ENCODE measurements at regions not wholly inside any gene's neighbourhood (a gene's known extent, or its start where the extent isn't known, plus 50 kb on each side); places are given as distances from the start of the nearest gene placed in this dataset.

GRCh38 chr6:63493557-63493956, 78.7 kb upstream of the LOC128125822 start:
- Histone ChIP-seq H3K4me3 (ENCODE audit: low read depth in 1 of 2, low read length in 2 of 2) (no peak overlapping the region), H3K9me3 (ENCODE audit: control insufficient read depth in 2 of 2, insufficient read depth in 1 of 2, low read depth in 1 of 2, low read length in 1 of 2) (no peaks in the 10 kb centered on the region), H3K4me1 (ENCODE audit: control insufficient read depth in 2 of 2, insufficient read depth in 2 of 2, low read length in 1 of 2) (no peaks in the 10 kb centered on the region), H3K27ac (ENCODE audit: low read depth in 2 of 2, low read length in 1 of 2) (no peak overlapping the region), H3K27me3 (ENCODE audit: control insufficient read depth in 1 of 2, insufficient read depth in 2 of 2, low read length in 2 of 2) (no peaks in the 10 kb centered on the region), H3K36me3 (ENCODE audit: control insufficient read depth in 2 of 2, insufficient read depth in 2 of 2, low read length in 1 of 2) (no peaks in the 10 kb centered on the region)
- 27 to 39% methylated on average over 1 of the region's 1 CpG for WGBS, 2 donors

- no peaks in the 10 kb centered on the region for H3K27me3 ChIP-seq (ENCODE audit: control insufficient read depth in 1 of 2, insufficient read depth in 2 of 2, low read length in 2 of 2)
- H3K9me3 ChIP-seq (ENCODE audit: control insufficient read depth in 2 of 2, insufficient read depth in 1 of 2, low read depth in 1 of 2, low read length in 1 of 2), result no peaks in the 10 kb centered on the region
- no peaks in the 10 kb centered on the region for H3K4me1 ChIP-seq (ENCODE audit: control insufficient read depth in 2 of 2, insufficient read depth in 2 of 2, low read length in 1 of 2)
- H3K4me3 ChIP-seq (ENCODE audit: low read depth in 1 of 2, low read length in 2 of 2), result no peak overlapping the region
- no peak overlapping the region for H3K27ac ChIP-seq (ENCODE audit: low read depth in 2 of 2, low read length in 1 of 2)
- H3K36me3 ChIP-seq (ENCODE audit: control insufficient read depth in 2 of 2, insufficient read depth in 2 of 2, low read length in 1 of 2), result no peaks in the 10 kb centered on the region
- 82 to 87% methylated on average over 2 of the region's 2 CpGs for WGBS, 2 donors
These were observed 75.9 kb upstream of the LOC128125822 start for GRCh38 chr6:63496361-63496804.

GRCh38 chr6:63502156-63502555, 70.1 kb upstream of the LOC128125822 start:
- Histone ChIP-seq H3K4me1 (ENCODE audit: control insufficient read depth in 2 of 2, insufficient read depth in 2 of 2, low read length in 1 of 2) (no peaks in the 10 kb centered on the region), H3K9me3 (ENCODE audit: control insufficient read depth in 2 of 2, insufficient read depth in 1 of 2, low read depth in 1 of 2, low read length in 1 of 2) (no peaks in the 10 kb centered on the region), H3K27me3 (ENCODE audit: control insufficient read depth in 1 of 2, insufficient read depth in 2 of 2, low read length in 2 of 2) (no peaks in the 10 kb centered on the region), H3K36me3 (ENCODE audit: control insufficient read depth in 2 of 2, insufficient read depth in 2 of 2, low read length in 1 of 2) (no peaks in the 10 kb centered on the region), H3K27ac (ENCODE audit: low read depth in 2 of 2, low read length in 1 of 2) (no peak overlapping the region), H3K4me3 (ENCODE audit: low read depth in 1 of 2, low read length in 2 of 2) (no peak overlapping the region)

GRCh38 chr6:63503199-63503598, 69.1 kb upstream of the LOC128125822 start:
- Histone ChIP-seq H3K27ac (ENCODE audit: low read depth in 2 of 2, low read length in 1 of 2) (no peak overlapping the region), H3K9me3 (ENCODE audit: control insufficient read depth in 2 of 2, insufficient read depth in 1 of 2, low read depth in 1 of 2, low read length in 1 of 2) (no peaks in the 10 kb centered on the region), H3K4me3 (ENCODE audit: low read depth in 1 of 2, low read length in 2 of 2) (no peak overlapping the region), H3K4me1 (ENCODE audit: control insufficient read depth in 2 of 2, insufficient read depth in 2 of 2, low read length in 1 of 2) (no peaks in the 10 kb centered on the region), H3K36me3 (ENCODE audit: control insufficient read depth in 2 of 2, insufficient read depth in 2 of 2, low read length in 1 of 2) (no peaks in the 10 kb centered on the region), H3K27me3 (ENCODE audit: control insufficient read depth in 1 of 2, insufficient read depth in 2 of 2, low read length in 2 of 2) (no peaks in the 10 kb centered on the region)
- 60 to 81% methylated on average over 5 of the region's 5 CpGs for WGBS, 2 donors

GRCh38 chr6:63504777-63505384, 67.4 kb upstream of the LOC128125822 start:
- Histone ChIP-seq H3K27me3 (ENCODE audit: control insufficient read depth in 1 of 2, insufficient read depth in 2 of 2, low read length in 2 of 2) (no peaks in the 10 kb centered on the region), H3K4me1 (ENCODE audit: control insufficient read depth in 2 of 2, insufficient read depth in 2 of 2, low read length in 1 of 2) (no peaks in the 10 kb centered on the region), H3K27ac (ENCODE audit: low read depth in 2 of 2, low read length in 1 of 2) (no peak overlapping the region), H3K9me3 (ENCODE audit: control insufficient read depth in 2 of 2, insufficient read depth in 1 of 2, low read depth in 1 of 2, low read length in 1 of 2) (no peaks in the 10 kb centered on the region), H3K36me3 (ENCODE audit: control insufficient read depth in 2 of 2, insufficient read depth in 2 of 2, low read length in 1 of 2) (no peaks in the 10 kb centered on the region), H3K4me3 (ENCODE audit: low read depth in 1 of 2, low read length in 2 of 2) (no peak overlapping the region)
- 70 to 83% methylated on average over 3 of the region's 3 CpGs for WGBS, 2 donors

GRCh38 chr6:63507096-63507495, 65.2 kb upstream of the LOC128125822 start:
- no peaks in the 10 kb centered on the region for H3K4me1 ChIP-seq (ENCODE audit: control insufficient read depth in 2 of 2, insufficient read depth in 2 of 2, low read length in 1 of 2)
- H3K9me3 ChIP-seq (ENCODE audit: control insufficient read depth in 2 of 2, insufficient read depth in 1 of 2, low read depth in 1 of 2, low read length in 1 of 2), result no peaks in the 10 kb centered on the region
- WGBS, 2 donors, result 83 to 93% methylated on average over 3 of the region's 3 CpGs
- no peak overlapping the region for H3K4me3 ChIP-seq (ENCODE audit: low read depth in 1 of 2, low read length in 2 of 2)
- no peak overlapping the region for H3K27ac ChIP-seq (ENCODE audit: low read depth in 2 of 2, low read length in 1 of 2)
- H3K27me3 ChIP-seq (ENCODE audit: control insufficient read depth in 1 of 2, insufficient read depth in 2 of 2, low read length in 2 of 2), result no peaks in the 10 kb centered on the region
- H3K36me3 ChIP-seq (ENCODE audit: control insufficient read depth in 2 of 2, insufficient read depth in 2 of 2, low read length in 1 of 2), result no peaks in the 10 kb centered on the region

- WGBS, 2 donors, result 32 to 36% methylated on average over 7 of the region's 7 CpGs
- Histone ChIP-seq H3K36me3 (ENCODE audit: control insufficient read depth in 2 of 2, insufficient read depth in 2 of 2, low read length in 1 of 2) (no peaks in the 10 kb centered on the region), H3K27me3 (ENCODE audit: control insufficient read depth in 1 of 2, insufficient read depth in 2 of 2, low read length in 2 of 2) (no peaks in the 10 kb centered on the region), H3K9me3 (ENCODE audit: control insufficient read depth in 2 of 2, insufficient read depth in 1 of 2, low read depth in 1 of 2, low read length in 1 of 2) (no peaks in the 10 kb centered on the region), H3K27ac (ENCODE audit: low read depth in 2 of 2, low read length in 1 of 2) (peak overlapping the region in 1 of 2 donors; percentile 31), H3K4me3 (ENCODE audit: low read depth in 1 of 2, low read length in 2 of 2) (no peak overlapping the region), H3K4me1 (ENCODE audit: control insufficient read depth in 2 of 2, insufficient read depth in 2 of 2, low read length in 1 of 2) (no peaks in the 10 kb centered on the region)
These were observed 62.5 kb upstream of the LOC128125822 start for GRCh38 chr6:63509652-63510352.

GRCh38 chr6:63510353-63510686, 62.0 kb upstream of the LOC128125822 start:
- peak overlapping the region in 1 of 2 donors; percentile 31 for H3K27ac ChIP-seq (ENCODE audit: low read depth in 2 of 2, low read length in 1 of 2)
- H3K36me3 ChIP-seq (ENCODE audit: control insufficient read depth in 2 of 2, insufficient read depth in 2 of 2, low read length in 1 of 2), result no peaks in the 10 kb centered on the region
- no peak overlapping the region for H3K4me3 ChIP-seq (ENCODE audit: low read depth in 1 of 2, low read length in 2 of 2)
- H3K4me1 ChIP-seq (ENCODE audit: control insufficient read depth in 2 of 2, insufficient read depth in 2 of 2, low read length in 1 of 2), result no peaks in the 10 kb centered on the region
- 61 to 76% methylated on average over 2 of the region's 2 CpGs for WGBS, 2 donors
- no peaks in the 10 kb centered on the region for H3K27me3 ChIP-seq (ENCODE audit: control insufficient read depth in 1 of 2, insufficient read depth in 2 of 2, low read length in 2 of 2)
- no peaks in the 10 kb centered on the region for H3K9me3 ChIP-seq (ENCODE audit: control insufficient read depth in 2 of 2, insufficient read depth in 1 of 2, low read depth in 1 of 2, low read length in 1 of 2)

- Histone ChIP-seq H3K9me3 (ENCODE audit: control insufficient read depth in 2 of 2, insufficient read depth in 1 of 2, low read depth in 1 of 2, low read length in 1 of 2) (no peaks in the 10 kb centered on the region), H3K4me1 (ENCODE audit: control insufficient read depth in 2 of 2, insufficient read depth in 2 of 2, low read length in 1 of 2) (no peaks in the 10 kb centered on the region), H3K27me3 (ENCODE audit: control insufficient read depth in 1 of 2, insufficient read depth in 2 of 2, low read length in 2 of 2) (no peaks in the 10 kb centered on the region), H3K27ac (ENCODE audit: low read depth in 2 of 2, low read length in 1 of 2) (peak overlapping the region in 1 of 2 donors; percentile 47), H3K36me3 (ENCODE audit: control insufficient read depth in 2 of 2, insufficient read depth in 2 of 2, low read length in 1 of 2) (no peaks in the 10 kb centered on the region), H3K4me3 (ENCODE audit: low read depth in 1 of 2, low read length in 2 of 2) (no peak overlapping the region)
- WGBS, 2 donors, result 87 to 92% methylated on average over 4 of the region's 4 CpGs
These were observed 61.4 kb upstream of the LOC128125822 start for GRCh38 chr6:63510849-63511248.
